ENCODE measurements at regions not wholly inside any gene's neighbourhood (a gene's known extent, or its start where the extent isn't known, plus 50 kb on each side); places are given as distances from the start of the nearest gene placed in this dataset.

- TF ChIP-seq, protein P1, sequence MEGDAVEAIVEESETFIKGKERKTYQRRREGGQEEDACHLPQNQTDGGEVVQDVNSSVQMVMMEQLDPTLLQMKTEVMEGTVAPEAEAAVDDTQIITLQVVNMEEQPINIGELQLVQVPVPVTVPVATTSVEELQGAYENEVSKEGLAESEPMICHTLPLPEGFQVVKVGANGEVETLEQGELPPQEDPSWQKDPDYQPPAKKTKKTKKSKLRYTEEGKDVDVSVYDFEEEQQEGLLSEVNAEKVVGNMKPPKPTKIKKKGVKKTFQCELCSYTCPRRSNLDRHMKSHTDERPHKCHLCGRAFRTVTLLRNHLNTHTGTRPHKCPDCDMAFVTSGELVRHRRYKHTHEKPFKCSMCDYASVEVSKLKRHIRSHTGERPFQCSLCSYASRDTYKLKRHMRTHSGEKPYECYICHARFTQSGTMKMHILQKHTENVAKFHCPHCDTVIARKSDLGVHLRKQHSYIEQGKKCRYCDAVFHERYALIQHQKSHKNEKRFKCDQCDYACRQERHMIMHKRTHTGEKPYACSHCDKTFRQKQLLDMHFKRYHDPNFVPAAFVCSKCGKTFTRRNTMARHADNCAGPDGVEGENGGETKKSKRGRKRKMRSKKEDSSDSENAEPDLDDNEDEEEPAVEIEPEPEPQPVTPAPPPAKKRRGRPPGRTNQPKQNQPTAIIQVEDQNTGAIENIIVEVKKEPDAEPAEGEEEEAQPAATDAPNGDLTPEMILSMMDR (IDR thresholded peaks at IDR 0.05; ENCODE audit: insufficient read depth, low read length, poor library complexity, severe bottlenecking) = no peak
- no peak for TF ChIP-seq EZH2phosphoT487 (conservative IDR thresholded peaks at IDR 0.05; ENCODE audit: low read length)
Measured at GRCh38 chr2:101533561-101534148, 58.7 kb upstream of the RFX8 start.
